ENCODE measurements at regions not wholly inside any gene's neighbourhood (a gene's known extent, or its start where the extent isn't known, plus 50 kb on each side); places are given as distances from the start of the nearest gene placed in this dataset.

DNA sequence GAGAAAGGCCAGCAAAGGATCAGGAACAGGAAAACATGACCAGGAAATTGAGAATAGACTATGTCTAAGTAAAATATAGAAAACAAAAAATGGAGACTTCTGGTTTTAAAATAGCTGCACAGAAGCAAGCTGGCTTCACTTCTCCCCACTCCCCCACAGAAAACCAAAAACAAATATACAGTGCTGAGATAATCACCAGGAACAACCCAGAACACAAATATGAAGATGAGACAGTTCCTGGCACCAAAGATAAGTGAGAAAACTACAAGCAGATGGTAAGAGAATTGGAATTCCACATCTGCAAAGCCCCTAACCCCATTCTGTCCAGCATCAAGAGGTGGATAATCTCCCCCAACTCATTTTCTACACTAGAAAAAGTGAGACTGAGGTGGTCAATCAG, 397.7 kb downstream of the SUCLA2 start:
- no peak overlapping the region for H3K27ac Mint-ChIP-seq
- CTCF ChIA-PET: no interaction called here

DNA sequence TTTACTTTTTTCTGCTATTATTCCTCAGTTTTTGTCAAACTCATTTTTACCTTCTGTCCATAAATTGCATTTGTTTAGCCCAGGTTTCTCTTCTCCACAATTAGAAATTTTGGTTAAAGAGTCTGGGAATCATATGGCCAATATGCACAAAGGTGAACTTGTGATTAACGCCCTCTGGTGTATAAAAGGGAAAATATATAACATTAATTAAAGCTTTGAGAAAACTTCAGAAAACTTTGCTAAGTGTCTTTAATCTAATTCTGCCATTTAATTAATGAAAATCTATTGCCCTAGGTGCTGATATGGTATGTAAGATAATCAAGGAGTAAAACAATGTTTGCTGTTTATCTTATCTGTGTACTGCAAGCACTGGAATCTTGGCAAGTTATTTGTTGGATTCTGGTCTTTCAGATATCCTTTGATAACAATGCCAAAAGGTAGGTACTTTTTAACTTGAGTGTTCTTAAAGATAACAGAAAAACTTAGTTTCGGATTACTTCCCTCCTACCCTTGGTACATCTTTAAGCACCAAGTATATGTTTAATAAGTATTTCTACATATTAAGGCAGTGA, 402.6 kb downstream of the SUCLA2 start:
- CTCF ChIA-PET: no interaction called here
- Mint-ChIP-seq H3K4me1 (no peaks in the 10 kb centered on the region), H3K27me3 (no peaks in the 10 kb centered on the region), H3K27ac (no peak overlapping the region), H3K4me3 (no peak overlapping the region), H3K9me3 (ENCODE audit: low read depth) (peaks cover 2% of the 10 kb centered on the region), H3K36me3 (no peaks in the 10 kb centered on the region)
- DNase-seq: no peak
- ATAC-seq: no peak

More for the DNA sequence above, 397.7 kb downstream of the SUCLA2 start:
- no peaks in the 10 kb centered on the region for H3K27me3 Mint-ChIP-seq
- no peak for DNase-seq
- no peaks in the 10 kb centered on the region for H3K36me3 Mint-ChIP-seq
- no peaks in the 10 kb centered on the region for H3K4me1 Mint-ChIP-seq
- ATAC-seq: no peak
- no peaks in the 10 kb centered on the region for H3K9me3 Mint-ChIP-seq (ENCODE audit: low read depth)
- H3K4me3 Mint-ChIP-seq: no peak overlapping the region

DNA sequence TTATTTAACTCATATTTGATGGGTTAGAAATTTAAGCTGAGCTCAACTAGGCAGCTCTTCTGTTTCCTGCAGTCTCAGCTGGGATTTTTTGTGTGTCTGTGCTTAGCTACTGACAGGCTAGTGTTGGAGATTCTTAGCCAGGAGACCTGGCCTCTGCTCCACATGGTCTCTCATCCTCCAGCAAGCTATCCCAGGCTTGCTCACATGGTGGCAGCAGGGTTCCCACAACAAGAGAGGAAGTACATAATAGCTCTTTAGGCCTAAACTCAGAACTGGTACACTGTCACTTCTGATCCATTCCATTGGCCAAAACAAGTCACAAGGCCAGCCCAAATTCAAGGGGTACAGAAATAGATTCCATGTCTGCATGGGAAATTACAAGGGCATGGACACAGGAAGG, 406.2 kb downstream of the SUCLA2 start:
- H3K9me3 Mint-ChIP-seq (ENCODE audit: low read depth): peaks cover 5% of the 10 kb centered on the region
- H3K4me3 Mint-ChIP-seq: no peak overlapping the region
- CTCF ChIA-PET: no interaction called here
- DNase-seq: no peak
- ATAC-seq: no peak
- no peaks in the 10 kb centered on the region for H3K4me1 Mint-ChIP-seq
- H3K27me3 Mint-ChIP-seq: no peaks in the 10 kb centered on the region
- H3K27ac Mint-ChIP-seq: no peak overlapping the region
- no peaks in the 10 kb centered on the region for H3K36me3 Mint-ChIP-seq

DNA sequence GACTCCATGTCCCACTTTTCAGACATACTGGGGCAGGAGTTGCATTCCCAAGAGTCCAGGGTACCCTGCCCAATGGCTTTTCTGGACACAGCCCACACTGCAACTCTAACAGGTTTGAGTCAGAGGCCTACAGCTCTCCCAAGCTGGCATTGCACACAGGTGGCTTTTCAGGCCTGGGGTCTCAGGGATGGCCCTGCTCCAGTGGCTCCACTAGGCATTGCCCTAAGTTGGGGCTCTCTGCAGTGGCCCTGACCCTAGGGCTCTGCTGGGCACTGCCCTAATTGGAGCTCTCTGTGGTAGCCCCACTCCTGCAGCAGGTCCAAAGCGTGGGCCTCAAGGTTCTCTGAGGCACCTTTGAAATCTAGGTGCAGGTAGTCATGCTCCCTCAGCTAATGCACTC, 408.8 kb downstream of the SUCLA2 start:
- Mint-ChIP-seq H3K27ac (no peak overlapping the region), H3K36me3 (no peaks in the 10 kb centered on the region), H3K27me3 (no peaks in the 10 kb centered on the region), H3K4me1 (no peaks in the 10 kb centered on the region), H3K4me3 (no peak overlapping the region), H3K9me3 (ENCODE audit: low read depth) (peaks cover 5% of the 10 kb centered on the region)
- DNase-seq (no peak), ATAC-seq (no peak)
- CTCF ChIA-PET: no interaction called here

DNA sequence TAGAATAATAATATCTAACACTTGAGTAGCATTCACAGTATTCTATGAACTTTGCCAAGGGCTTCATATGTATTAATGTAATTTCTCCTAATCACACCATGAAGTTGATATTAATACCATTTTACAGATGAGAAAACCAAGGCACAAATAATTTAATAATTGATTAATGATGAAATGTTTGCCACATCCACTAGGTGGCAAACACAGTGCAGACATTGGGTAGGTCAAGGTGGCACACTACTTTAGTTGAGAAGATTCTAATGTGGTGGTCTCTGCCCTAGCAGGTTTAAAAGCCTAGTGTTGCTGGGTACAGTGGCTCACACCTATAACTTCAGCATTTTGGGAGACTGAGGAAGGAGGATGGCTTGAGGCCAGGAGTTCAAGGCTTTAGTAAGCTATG, 412.4 kb downstream of the SUCLA2 start:
- CTCF ChIA-PET: no interaction called here

DNA sequence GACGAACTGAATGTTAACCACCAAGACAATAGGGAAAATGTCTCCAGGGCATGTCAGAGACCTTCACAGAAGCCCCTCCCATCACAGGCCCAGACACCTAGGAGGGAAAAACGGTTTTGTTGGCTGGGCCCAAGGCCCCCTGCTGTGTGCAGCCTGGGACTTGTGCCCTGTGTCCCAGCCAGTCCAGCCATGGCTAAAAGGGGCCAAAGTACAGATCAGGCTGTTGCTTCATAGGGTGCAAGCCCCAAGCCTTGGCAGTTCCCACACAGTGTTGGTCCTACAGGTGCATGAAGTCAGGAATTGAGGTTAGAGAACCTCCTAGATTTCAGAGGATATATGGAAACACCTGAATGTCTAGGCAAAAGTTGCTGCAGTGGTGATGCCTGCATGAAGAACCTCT, 428.7 kb downstream of the SUCLA2 start:
- peaks cover 13% of the 10 kb centered on the region for H3K9me3 Mint-ChIP-seq (ENCODE audit: low read depth)
- DNase-seq: no peak
- CTCF ChIA-PET: no interaction called here
- no peak for ATAC-seq
- H3K36me3 Mint-ChIP-seq: no peaks in the 10 kb centered on the region
- H3K4me3 Mint-ChIP-seq: no peak overlapping the region
- H3K27ac Mint-ChIP-seq: no peak overlapping the region
- no peaks in the 10 kb centered on the region for H3K4me1 Mint-ChIP-seq
- no peaks in the 10 kb centered on the region for H3K27me3 Mint-ChIP-seq

More for the DNA sequence above, 412.4 kb downstream of the SUCLA2 start:
- Mint-ChIP-seq H3K4me3 (no peak overlapping the region), H3K27ac (no peak overlapping the region), H3K36me3 (no peaks in the 10 kb centered on the region), H3K9me3 (ENCODE audit: low read depth) (peaks cover 3% of the 10 kb centered on the region), H3K27me3 (no peaks in the 10 kb centered on the region), H3K4me1 (no peaks in the 10 kb centered on the region)
- DNase-seq (no peak), ATAC-seq (no peak)

DNA sequence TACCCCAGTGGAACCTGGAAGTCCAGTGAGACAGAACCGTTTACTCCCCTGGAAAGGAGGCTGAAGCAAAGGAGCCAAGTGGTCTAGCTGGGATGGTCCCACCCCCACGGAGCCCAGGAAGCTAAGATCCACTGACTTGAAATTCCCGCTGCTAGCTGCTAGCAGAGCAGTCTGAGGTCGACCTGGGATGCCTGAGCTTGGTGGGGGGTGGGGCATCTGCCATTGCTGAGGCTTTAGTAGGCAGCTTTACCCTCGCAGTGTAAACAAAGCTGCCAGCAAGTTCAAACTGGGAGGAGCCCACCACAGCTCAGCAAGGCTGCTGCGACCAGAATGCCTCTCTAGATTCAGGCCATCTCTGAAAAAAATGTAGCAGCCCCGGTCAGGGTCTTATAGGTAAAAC, 437.0 kb downstream of the SUCLA2 start:
- H3K4me1 Mint-ChIP-seq: no peaks in the 10 kb centered on the region
- H3K27ac Mint-ChIP-seq: no peak overlapping the region
- H3K4me3 Mint-ChIP-seq: no peak overlapping the region
- ATAC-seq (no peak), DNase-seq (no peak)
- H3K9me3 Mint-ChIP-seq (ENCODE audit: low read depth): peaks cover 10% of the 10 kb centered on the region
- CTCF ChIA-PET: no interaction called here
- no peaks in the 10 kb centered on the region for H3K36me3 Mint-ChIP-seq
- H3K27me3 Mint-ChIP-seq: no peaks in the 10 kb centered on the region

DNA sequence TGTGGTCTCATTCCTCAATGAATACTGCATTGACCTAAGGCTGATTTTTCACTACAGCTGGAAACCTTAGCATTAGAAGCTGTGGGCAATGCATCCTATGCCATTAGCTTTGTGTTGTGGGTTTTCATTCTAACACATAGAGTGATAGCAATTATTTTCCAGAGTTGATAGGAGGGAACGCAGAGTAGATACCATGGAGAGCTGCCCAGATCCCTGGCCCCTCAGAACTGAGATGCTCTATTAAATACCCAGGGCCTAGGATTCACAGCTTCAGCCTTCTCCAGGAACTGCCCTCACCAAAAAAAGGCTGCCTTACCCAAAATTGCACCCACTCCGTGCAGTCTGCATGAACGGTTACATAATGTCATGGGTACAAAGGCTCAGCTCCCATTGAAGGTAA, 444.4 kb downstream of the SUCLA2 start:
- CTCF ChIA-PET: no interaction called here
- no peak for ATAC-seq

DNA sequence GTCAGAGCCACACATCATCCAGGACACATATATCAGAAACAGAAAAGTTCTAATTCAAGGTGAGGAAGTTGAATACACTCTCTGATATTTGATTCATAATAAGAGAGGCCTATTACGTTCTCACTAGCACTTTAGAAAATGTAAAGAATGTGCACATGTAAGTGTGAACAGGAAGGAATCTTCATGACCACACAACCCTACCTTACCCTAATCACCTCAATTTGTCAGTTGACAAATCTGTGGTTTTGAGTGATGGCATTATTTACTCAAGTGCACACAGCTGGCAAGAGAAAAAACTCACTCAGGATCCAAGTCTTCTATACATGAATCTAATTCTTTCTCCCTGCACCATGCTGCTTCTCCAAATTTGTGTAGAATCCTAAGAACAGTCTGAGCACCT, 445.8 kb downstream of the SUCLA2 start:
- Mint-ChIP-seq H3K4me1 (no peaks in the 10 kb centered on the region), H3K27me3 (no peaks in the 10 kb centered on the region), H3K36me3 (no peaks in the 10 kb centered on the region), H3K4me3 (no peak overlapping the region), H3K9me3 (ENCODE audit: low read depth) (no peaks in the 10 kb centered on the region), H3K27ac (no peak overlapping the region)
- DNase-seq (no peak), ATAC-seq (no peak)
- CTCF ChIA-PET: no interaction called here

More for the DNA sequence above, 444.4 kb downstream of the SUCLA2 start:
- DNase-seq: no peak
- H3K9me3 Mint-ChIP-seq (ENCODE audit: low read depth): no peaks in the 10 kb centered on the region
- no peak overlapping the region for H3K4me3 Mint-ChIP-seq
- H3K36me3 Mint-ChIP-seq: no peaks in the 10 kb centered on the region
- no peaks in the 10 kb centered on the region for H3K27me3 Mint-ChIP-seq
- H3K4me1 Mint-ChIP-seq: no peaks in the 10 kb centered on the region
- no peak overlapping the region for H3K27ac Mint-ChIP-seq

DNA sequence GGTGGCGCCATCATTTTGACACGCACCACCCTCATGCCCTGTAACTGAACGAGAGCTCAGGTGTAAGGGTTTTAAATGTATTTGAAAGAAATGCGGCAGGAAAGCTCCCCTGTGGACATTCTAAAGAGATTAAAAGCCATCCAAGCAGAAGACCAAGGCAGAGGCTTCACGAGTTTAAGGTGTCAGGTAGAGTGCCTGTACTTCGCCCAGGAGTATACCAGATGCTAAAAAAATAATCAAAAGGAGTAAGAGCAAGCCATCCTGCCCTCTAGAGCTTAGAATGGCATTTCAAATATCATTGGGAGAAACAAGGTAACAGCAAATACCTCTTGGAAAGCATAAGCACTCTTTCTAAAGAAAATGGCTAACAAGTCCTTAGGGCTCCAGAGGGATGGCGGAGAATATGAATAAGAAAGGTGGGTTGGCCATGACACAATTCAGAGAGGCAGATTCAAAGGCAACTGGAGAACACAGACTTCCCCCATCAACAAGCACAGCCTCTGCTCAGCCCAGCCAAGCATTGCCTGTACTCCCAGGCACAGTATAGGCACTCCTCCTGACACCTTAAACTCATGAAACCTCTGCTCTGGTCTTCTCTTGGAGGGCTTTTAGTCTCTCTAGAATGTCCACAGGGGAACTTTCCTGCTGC, 447.6 kb downstream of the SUCLA2 start:
- CTCF ChIA-PET: no interaction called here
- no peaks in the 10 kb centered on the region for H3K27me3 Mint-ChIP-seq
- H3K4me1 Mint-ChIP-seq: no peaks in the 10 kb centered on the region
- H3K9me3 Mint-ChIP-seq (ENCODE audit: low read depth): no peaks in the 10 kb centered on the region
- H3K27ac Mint-ChIP-seq: no peak overlapping the region
- DNase-seq: no peak
- no peak overlapping the region for H3K4me3 Mint-ChIP-seq
- H3K36me3 Mint-ChIP-seq: no peaks in the 10 kb centered on the region
- no peak for ATAC-seq

DNA sequence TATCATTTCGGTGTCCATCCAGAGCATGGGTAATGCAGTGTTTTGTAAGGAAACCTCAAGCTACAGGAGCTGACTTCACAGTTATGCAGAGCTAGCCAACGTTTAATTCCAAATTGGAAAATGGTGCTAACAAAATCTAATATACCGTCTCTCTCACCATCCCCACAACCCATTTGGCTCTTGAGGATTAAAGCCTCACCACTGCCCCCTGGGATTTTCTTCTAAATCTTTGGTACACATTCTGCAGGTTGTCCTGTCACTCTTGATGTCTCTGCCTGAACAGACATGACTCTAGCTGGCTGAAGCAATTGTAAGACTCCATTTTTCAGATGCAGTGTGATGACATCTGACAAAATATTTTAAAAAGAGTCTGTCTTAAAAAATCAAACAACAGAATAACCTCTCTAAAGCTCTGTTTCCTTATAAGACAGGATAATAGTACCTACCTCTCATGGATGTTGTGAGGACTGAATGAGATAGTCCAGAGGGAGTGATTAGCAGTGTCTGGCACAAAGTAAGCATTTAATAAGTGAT, 451.8 kb downstream of the SUCLA2 start:
- CTCF ChIA-PET: no interaction called here
- H3K4me3 Mint-ChIP-seq: no peak overlapping the region
- no peaks in the 10 kb centered on the region for H3K27me3 Mint-ChIP-seq
- H3K9me3 Mint-ChIP-seq (ENCODE audit: low read depth): no peaks in the 10 kb centered on the region
- DNase-seq: no peak
- H3K27ac Mint-ChIP-seq: no peak overlapping the region
- H3K4me1 Mint-ChIP-seq: no peaks in the 10 kb centered on the region
- no peak for ATAC-seq
- H3K36me3 Mint-ChIP-seq: no peaks in the 10 kb centered on the region

DNA sequence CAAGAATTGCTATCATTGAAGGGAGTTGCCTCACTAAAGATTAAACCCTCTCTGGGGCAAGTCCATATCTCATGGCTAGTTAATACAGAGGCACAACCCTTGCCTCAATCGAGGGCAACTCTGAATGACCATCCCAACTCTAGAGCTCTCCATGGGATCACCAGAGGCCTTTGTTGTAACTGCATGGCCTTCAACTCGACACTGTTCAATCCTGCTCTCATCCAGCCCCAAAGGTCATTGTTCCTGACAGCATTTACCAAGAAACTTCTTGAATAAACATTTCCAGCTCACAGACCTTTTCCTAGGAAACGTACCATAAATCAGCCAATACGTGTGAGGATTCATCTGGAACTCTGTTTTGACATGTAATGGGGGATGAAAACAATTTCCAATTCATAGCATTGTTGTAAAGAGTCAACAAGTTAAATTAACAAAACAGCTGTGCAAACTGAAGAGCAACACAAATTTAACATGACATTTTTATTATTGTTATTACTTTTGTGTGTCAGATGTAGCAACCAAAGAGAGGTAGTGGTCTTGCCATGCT, 452.7 kb downstream of the SUCLA2 start:
- H3K4me3 Mint-ChIP-seq: no peak overlapping the region
- no peak for DNase-seq
- no peak overlapping the region for H3K27ac Mint-ChIP-seq
- H3K36me3 Mint-ChIP-seq: no peaks in the 10 kb centered on the region
- no peaks in the 10 kb centered on the region for H3K27me3 Mint-ChIP-seq
- CTCF ChIA-PET: no interaction called here
- ATAC-seq: no peak
- no peaks in the 10 kb centered on the region for H3K9me3 Mint-ChIP-seq (ENCODE audit: low read depth)
- no peaks in the 10 kb centered on the region for H3K4me1 Mint-ChIP-seq

DNA sequence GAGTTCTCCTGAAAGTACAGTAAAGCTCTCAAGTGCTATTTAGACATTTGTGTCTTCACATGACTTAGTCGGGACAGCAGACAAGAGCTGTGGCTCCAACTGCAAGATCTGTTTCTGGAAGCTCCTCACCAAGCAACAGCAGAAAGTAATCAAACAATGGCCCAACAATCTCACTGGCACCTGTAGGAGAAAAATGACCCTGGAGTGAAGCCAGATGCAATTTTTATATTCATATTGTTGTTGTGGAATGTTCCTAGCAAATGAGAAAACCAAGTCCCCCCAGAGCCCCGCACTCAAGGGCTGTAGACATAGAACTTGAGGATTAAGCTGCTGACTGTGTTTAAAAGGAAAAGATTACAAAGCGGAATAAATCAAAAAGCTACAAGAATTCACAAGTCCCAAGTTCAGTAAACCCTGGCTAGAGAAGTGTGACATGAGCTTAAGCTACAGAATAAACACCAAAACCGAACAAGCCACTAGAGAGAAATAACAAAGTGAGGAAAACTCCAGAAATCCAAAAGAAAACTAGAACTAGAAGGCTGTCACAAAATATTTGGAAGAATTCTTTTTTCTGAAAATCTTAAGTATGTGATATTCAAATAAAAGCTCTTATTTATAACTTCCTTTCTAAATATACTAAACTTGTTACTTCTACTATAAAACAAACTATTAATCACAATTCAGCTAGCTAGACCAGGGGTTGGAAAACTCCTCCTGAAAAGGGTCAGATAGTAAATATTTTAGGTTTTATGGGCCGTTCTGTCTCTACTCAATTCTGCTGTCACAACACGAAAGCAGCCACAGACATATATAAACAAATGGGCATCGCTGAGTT, 454.5 kb downstream of the SUCLA2 start:
- CTCF ChIA-PET: no interaction called here
- Mint-ChIP-seq H3K9me3 (ENCODE audit: low read depth) (no peaks in the 10 kb centered on the region), H3K36me3 (no peaks in the 10 kb centered on the region), H3K27me3 (no peaks in the 10 kb centered on the region), H3K27ac (no peak overlapping the region), H3K4me1 (no peaks in the 10 kb centered on the region), H3K4me3 (no peak overlapping the region)
- no peak for ATAC-seq
- DNase-seq: no peak

All from activated CD8-positive, alpha-beta memory T cell treated with anti-CD3 and anti-CD28 coated beads, Interleukin-2, amount 10 ng/mL, durations not matched to agents 7 days and 5 days (primary cell).